ENCODE measurements at regions not wholly inside any gene's neighbourhood (a gene's known extent, or its start where the extent isn't known, plus 50 kb on each side); places are given as distances from the start of the nearest gene placed in this dataset.

DNA sequence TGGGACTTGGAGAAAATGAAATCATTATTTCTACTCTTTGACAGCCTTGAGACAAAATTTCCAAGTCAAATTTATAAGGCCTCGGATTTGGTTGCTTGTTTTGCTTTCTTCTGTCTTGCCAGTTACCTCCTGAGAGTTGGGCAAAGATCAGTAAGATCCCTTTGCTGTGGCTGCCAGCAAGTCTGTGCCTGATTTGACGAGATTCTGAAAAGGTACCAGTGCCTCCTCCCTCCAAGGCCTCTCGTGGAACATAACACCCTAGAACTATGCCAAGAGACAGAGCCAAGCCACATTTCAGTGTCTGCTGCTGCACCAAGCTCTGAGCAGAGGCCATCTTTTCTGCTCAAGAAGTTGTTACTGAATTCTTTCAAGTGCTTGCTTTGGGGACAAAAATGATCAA, 61.0 kb downstream of the GTPBP8 start:
- DNase-seq = no peak

DNA sequence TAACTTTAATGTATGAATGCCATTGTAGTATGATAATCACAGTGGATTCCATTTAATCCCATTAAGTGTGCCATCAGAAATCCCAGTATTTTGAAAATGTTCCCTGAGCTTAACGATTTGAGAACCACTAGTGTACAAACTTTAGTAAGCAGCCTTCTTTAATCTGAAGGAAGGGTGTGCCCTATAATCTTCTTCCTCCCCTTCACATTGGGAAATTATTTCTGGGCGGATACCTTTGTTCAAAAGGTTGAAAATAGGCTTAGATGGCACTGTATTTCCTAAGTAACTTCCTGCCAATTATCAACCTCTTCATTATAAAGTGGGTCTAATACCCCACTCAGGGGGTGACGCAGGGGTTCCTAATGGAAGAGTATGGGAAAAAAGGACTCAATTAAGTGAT, 62.4 kb downstream of the GTPBP8 start:
- DNase-seq = no peak

DNA sequence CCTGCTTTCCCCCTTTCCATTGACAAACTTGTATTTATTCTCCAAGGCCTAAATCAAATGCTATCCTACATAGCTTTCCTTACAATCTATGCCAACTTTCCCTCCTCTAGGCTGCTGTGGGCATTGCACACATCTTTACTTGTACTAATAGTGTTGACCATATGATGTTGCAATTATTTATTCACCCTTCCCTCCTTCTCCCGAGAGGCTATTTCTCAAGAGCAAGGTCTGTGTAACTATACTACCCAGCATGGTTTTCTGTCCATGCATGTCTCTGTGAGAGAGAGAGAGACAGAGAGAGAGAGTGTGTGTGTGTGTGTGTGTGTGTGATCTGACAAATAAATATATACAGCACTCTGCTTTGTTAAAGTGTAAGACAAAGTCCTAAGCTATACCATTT, 63.8 kb downstream of the GTPBP8 start:
- DNase-seq = no peak

DNA sequence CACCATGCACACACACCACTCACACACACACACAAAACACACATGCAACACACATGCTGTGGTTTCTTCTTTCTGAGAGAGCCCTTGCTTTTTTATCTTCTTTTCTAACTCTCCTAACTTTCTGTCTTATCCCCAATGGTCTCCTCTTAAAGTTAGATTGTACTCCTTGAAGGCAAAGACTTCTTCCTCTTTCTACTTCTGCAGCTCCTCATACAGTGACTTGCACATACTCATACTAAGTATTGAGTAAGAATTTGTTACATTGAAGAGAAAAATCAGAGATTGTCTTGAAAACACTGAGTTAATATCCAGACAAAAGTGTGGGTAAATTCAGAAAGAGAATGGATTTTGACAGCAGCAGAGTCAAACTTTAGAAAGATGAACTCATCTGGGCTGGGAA, 64.4 kb downstream of the GTPBP8 start:
- DNase-seq = no peak

DNA sequence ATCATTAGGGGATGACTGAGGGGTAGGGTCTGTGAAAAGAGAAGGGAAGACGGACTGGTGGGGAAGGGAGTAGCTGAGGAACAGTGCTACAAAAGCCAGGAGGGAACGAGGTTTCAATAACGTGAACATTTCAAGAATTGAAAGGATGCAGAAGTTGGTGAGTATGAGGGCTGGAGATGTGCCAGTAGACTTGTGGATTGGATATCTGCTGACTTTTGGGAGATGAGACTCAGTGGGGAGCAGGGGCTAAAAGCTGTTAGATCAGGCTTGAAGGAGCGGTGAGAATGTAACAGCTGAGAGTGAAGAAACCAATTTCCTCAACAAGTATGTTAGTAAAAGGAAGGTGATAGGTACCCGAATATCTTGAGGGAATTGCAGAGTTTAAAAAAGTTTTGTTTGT, 65.2 kb downstream of the GTPBP8 start:
- DNase-seq = no peak

DNA sequence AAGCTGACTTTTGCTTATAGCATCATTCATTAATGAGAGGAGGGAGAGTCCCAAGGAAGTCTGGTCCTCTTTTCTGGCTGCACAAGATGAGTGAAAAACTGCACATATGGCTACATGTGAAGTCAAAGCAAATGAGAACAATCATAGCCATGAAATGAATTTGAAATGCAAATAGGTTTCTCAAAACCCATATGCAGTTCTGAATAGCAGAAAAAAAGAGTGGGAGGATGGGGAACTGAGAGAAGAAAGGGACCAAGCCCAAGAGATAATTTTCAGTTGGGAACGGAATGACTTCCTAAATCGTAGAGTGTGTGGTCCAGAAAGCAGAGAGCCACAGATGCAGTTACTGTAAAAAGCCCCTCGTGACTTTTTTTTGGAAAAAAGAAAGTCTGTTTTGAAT, 66.3 kb downstream of the GTPBP8 start:
- DNase-seq = no peak

DNA sequence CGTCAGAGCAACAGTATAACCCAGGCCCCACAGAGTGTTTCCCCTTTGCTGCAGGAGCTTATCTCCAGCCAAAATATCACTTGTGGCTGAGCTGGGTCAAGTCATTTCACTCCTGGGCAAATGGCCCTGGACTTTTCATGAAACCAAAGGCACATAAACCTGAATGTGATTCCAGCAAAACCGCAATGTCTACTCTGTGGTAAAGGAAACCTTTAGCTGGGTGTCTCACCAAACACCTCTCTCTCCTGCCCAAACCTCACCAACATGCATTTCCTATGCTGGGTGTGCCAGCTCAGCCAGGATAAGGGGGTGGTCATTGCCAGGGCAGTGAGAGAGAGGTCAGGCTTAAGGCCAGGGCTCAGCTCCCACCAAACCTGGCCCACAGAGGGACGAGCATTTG, 67.4 kb downstream of the GTPBP8 start:
- no peak for DNase-seq

DNA sequence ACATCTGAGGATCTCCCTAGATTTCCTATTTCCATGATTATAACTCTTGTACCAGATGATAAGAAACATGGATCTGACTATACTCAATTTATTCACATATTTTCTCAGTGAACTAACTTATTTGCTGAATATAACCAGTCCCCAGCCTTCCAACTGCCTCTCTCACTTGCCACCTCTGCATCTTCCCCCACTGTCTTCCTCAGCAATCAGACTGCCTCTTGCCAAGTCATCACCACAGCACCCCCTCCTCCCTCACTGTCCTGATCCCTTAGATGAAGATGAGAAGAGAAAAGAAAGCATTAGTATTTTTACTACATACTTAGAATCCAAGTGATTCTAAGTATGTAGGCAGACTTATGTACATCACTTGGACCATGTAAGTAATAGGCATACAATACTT, 71.9 kb downstream of the GTPBP8 start:
- DNase-seq = no peak

DNA sequence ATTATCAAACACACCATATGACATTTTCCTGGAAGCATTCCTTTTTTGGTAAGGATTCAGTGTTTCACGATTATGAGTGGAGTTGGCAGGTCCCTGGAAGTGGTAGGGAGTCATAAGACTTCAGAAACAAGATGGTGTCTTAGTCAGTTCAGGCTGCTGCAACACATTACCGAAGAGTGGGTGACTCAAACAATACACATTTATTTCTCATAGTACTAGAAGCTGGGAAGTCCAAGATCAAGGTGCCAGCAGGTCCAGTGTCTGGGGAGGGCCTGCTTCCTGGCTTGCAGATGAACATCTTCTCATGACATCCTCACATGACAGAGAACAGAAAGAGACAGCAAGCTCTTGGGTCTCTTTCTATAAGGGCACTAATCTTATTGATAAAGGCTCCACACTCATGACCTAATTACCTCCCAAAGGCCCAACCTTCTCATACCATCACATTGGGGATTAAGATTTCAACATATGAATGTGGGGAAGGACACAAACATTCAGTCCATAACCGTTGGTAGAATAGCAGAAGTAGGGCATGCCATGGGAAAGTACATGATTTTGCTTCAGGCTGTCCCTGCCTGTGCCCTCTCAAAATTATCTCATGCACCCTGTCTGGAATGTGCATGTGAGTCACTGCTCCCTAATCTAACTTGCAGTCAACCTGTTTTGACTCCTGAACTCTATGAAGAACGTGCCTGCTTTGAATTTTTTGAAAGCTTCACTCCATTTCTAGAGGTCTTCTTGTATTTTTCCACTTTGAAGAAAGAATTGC, 72.5 kb downstream of the GTPBP8 start:
- no peak for DNase-seq

DNA sequence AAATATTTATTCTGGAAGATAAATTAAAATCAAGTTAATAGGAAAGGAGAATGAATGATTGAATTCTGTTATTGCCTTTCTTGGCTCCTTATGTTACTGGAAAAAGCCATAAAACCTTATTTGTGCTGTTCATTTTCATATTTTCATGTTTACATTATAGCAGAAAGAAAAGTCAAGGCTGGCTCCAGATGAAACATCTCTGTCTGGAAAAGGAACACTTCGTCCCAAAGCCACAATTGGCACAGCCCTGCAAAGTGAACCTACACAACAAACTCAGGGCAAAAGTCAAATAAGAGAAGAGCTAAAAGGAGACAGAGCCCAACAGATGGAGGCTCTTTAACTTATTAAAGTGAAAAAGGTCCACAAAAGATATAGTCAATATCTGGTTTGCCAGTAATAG, 73.4 kb downstream of the GTPBP8 start:
- DNase-seq = no peak

DNA sequence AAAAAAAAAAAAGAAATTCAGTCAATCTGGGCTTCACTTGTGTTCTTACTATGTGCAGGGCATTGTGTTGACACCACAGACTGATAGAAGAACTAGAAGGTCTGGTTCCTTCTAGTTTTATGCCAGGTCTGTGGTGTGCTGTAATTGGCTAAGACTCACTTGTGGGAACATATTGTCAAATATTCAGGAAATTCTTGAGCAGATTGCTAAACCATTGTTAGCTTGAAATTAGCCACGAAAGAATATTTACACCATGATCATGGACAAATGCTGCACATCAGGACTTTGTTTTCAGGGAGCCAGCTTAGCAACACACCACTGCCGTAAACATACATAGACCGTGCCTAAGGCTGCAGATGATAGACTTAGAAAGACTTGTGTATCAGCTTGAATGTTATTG, 74.6 kb downstream of the GTPBP8 start:
- no peak for DNase-seq

DNA sequence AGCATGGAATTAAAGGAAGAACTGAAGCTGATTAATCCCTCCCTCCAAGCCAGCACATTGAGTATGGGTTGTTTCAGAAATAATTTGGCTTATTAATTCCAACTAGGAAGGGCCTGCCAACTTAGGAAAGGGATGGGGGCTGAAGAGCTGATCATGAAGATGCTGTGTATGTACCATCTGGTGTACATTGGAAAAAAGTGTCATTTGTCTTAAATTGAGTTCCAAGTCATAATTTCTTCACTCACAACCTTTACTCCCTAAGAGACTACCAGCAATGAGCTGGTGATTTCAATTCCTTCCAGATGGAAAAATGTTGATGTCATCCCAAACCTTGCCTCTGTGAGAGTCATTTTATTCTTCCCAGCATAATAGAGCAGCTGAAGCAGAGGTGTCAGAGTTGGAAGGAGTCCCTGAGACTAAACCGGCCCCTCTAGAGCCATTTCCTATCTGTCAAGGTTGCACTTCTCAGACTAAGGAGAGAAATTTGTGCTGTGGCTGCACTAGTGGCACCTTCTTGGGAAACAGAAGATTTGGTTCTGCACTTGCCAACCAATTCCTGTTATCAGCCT, 79.4 kb downstream of the GTPBP8 start:
- no peak for DNase-seq

DNA sequence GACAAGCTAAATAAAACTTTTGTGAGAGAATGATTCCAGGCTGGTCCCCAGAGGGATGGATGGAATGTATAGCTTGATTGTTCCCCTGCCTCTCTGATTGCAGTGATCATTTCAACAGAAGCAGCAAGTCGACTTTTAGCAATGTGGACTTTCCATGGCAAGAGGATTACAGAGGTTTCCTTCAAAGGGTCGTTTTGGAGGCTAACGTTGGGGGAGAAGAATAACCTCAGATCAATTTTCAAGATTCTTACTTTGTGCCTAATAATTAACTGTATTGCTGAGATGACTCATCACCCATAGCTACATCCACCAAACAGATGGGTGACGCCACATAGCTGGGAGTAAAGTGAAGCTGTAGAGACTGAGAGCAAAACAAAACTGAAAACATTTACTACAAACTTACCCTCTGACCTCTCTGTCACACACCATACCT, 79.9 kb downstream of the GTPBP8 start:
- DNase-seq = no peak

DNA sequence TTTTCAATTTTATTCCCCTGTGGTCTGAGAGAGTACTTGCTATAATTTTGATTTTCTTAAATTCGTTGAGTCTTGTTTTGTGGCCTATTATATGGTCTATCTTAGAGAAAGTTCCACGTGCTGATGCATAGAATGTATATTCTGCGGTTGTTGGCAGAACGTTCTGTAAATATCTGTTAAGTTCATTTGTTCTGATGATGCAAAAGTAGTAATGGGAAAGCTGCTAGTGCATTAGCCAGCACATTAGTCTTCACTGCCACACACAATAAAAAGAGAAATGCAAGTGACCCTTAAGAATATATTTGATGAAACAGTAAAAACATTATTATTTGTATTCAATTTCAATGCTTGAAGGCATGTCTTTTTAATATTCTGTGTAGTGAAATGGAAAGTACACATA, 84.8 kb downstream of the GTPBP8 start:
- no peak for DNase-seq

DNA sequence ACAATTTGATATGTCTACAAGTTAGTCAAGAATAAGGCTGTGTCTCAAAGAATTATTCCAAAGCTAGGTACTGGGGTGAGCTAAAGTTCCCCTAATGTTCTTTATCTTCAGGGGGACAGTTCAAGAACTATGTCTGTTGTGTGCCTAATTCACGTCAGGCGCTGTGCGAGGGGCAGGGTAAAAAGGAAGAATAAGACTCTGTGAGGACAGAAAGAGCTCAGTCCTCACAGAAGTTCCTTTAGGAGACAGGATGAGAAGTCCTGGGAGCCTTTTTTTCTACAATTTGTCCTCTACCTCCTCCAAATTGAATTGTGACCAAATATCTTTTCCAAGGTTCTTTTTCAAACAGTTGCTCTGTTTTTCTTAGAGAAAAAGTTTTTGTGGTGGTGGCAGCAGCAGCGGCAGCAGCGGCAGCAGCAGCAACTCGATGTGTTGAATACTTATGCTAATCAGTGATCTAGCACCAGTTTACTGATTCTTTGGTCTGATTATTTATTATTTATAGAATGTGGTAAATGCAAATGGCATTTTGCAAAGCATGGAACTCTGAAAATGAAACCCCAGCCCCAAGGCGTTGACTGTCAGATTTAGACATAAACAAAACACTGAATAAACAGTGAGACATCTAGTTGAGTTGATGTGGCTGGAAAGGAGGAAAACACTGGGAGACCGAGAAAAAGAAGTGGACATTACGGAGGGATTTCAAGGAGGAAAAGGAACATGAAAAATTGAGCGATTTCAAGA, 88.6 kb downstream of the GTPBP8 start:
- no peak for DNase-seq

DNA sequence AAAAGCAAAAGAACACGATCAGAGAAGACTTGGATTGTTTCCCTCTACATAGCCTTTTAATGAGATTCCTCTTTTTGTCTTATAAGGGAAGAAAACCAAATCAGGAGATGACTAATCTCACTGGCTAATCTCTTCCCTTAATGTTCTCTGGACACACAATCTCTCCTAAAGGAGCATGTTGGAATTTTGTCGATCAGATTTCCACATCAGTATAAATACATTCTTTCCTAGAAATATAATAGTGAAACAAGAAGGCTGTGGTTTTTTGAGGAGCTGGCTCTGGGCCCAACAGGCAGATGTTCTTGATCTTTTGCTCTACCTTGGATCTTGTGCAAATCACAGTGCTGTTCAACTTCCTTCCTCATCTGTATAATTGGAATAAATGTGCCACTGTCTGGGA, 94.0 kb downstream of the GTPBP8 start:
- no peak for DNase-seq

DNA sequence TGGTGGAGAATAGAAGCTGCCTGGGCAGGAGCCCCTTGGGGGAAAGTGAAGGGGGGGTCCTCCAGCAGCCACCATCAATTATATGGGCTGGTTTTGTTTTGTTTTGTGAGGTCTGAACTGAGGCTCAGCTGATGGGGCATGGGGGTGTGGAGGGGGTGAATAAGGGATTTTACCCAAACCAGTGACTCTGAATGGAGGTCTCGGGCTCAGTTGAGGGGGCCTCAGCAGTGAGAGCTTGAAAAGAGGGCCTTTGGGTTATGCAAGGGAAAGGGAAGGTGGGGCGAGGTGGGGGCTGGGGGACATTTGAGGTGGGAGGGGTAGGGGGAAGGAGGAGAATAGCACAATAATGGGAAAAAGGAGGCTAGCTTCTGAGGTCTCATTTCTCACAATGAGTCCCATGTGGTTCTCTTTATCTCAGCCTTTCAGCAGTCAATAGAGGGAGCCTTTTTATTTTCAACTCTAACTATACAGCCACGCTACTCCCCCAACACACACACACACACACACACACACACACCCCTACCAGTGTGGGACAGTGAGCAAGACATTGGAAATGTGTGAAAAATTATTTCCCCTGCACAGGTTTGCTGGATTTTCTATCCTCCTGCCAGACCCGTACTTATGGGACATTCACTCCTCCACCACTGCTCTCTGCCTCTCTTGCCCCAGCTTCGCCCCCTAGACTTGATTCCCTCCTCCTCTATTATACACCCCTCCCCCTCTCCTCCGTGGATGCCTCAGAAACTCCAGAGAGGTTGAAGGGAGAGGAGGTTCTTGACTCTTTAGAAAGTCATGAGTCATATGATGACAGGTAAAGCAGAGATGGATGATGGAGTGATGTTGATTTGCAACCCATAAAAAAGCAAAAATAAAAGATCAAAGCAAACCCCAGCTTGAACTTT, 96.0 kb downstream of the GTPBP8 start:
- no peak for DNase-seq

DNA sequence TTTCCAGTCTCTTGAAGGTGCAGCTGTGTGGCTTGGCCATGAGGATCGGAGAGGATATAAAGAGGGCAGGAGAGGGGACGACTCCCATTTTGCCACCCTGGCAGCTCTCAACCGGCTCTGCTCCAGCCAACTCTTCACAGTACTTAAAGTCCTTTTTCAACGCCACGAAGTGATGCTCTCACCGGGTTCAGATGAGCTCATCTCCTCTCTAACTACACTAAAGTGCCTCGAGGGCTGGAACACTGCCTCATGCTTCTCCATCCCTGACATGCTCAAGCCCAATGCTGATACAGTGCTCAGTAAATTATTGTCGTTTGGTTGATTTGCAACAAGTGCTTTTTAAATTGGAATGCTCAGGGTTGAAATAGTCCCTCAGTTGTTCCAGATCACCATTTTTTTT, 97.8 kb downstream of the GTPBP8 start:
- DNase-seq = no peak

DNA sequence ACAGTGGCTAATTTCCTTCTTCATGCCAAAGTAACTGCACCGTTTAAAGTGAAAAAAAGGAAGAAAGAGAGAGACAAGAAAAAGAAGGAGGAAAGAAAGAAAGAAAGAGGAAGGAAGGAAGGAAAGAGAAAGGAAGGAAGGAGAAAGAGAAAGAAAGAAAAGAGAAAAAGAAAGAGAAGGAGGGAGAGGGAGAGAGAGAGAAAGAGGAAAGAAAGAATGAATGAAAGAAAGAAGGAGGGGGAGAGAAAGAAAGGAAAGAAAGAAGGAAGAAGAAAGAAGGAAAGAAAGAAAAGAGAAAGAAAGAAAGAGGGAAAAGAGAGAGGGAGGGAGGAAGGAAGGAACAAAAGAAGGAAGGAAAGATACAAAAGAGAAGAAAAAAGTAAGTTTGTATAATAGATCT, 100.6 kb downstream of the GTPBP8 start:
- DNase-seq = no peak

DNA sequence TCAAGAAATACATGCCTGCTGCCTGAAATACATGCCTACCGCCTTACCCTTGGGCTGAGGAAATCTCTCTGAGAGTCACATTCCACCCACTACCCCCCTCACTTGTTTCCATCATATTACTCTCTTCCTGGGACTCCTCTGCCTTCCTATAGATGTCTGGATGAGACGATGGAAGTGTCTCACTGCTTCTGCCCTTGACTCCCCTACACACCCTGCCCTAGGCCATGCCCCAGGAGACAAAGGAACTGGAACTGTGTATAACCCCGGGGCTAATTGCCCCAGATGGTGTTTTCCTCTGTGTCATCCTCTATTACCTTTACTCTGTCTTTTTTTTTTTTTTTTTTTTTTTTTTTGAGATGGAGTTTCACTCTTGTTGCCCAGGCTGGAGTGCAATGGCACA, 102.0 kb downstream of the GTPBP8 start:
- no peak for DNase-seq

DNA sequence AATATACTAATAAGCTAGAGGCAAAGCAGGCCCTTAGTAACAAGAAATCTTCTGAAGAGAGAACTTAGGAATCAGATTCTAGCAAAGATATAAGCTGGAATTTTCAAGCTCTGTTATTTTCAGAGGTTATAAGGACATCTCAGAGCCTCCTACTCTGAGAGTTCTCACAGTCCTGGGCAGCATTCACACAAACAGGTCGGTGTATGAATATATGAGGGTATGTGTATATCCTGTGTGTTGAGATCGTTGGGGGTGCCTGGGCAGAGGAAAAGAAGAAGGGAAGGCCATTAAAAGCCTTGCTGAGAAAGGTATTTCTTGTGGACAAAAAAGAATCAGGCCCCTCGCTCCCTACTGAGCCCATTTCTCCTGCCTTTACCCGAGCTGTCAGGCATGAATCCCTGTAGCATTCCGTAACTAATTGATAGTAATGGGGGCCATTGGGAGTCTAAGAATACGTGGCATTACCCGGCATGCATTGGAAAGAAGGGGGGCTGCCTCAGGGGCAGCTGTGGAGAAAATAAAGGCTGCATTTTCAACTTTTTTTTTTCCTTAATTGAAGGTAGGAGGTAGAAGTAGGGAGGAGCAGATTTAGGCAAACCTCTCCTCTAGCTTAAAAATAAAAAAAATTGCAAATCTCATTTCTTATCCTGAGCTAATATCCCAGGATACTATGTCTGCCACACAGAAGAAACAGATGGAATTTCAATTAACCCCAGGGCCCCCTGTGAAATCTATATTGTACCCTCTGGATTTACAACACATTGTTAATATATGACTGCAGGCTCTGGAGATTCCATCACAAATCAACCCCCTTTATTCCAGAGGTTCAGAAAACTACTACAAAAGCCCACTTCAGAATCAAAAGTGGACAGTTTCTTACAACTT, 103.8 kb downstream of the GTPBP8 start:
- DNase-seq = no peak

DNA sequence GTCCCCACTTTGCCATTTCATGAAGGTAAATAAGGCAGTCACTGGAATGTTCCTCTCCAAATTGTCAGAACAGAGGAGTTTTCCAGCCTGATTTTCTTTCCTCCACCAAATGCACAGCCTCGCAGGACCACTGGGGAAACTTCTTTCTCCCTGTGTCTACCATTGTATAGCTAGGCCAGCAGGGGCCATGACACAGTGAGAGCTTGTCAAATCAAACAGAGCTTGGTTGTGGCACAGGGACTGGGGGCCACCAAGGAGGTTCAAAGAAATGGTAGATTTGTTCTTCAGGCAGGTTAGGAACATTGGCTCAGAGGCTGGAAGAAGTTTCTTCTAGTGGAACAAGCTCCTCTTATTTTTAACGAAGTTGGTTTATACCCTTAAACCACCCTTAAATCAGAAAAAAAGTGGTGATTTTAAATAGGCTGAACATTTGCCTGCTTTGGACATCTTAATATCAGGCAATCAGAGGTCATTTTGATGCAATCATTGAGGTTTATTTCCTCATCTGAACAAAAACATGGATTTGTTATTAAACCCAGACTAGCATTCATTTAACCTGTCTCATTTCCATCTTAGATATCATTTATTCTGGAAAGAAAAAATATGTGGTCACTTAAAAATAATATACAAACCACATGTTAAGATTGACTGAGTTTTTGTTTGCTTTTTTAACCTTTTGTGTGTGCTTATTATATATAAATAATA, 105.6 kb downstream of the GTPBP8 start:
- DNase-seq = no peak
